OCI-LY3 (cell line): ENCODE measurements at regions not wholly inside any gene's neighbourhood (a gene's known extent, or its start where the extent isn't known, plus 50 kb on each side); places are given as distances from the start of the nearest gene placed in this dataset.

Experiments used
- CTCF ChIP-seq: fragments of 200-600, 300-600 bp; sonication (generic); IDR thresholded peaks from 2 replicates; pipeline ENCODE4 v1.5.1; 2014; ENCODE audit warnings: antibody characterized with exemption, low read length, low read depth
- EZH2phosphoT487 ChIP-seq: fragments of 200-600 bp; shearing (Covaris generic); IDR thresholded peaks from 2 replicates; pipeline ENCODE4 v1.6.1; 2018; ENCODE audit warnings: antibody characterized with exemption, mixed run types, low read depth

DNA sequence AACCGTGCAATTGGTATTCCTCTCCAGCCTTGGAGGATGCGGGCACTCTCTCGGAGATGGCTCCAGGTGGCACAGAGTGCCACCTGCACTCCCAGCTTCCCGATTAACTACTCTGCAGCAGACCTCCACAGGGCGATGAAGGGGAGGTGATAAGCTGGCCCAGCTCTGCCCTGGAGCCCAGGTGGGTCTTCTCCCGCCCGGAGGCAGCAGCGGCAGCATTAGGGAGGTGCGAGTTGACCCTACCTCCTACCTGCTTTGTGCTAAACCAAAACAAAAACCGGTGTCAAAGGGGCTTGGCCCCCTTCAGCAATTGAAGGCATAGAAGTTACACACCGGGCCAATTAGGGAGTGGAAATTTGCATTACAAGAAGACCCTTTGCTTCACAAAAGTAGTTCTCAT lies 137.4 kb upstream of the MAMLD1 start:
- TF ChIP-seq CTCF (no peak), EZH2phosphoT487 (no peak)
